GM23338 (cell line): ENCODE measurements at regions not wholly inside any gene's neighbourhood (a gene's known extent, or its start where the extent isn't known, plus 50 kb on each side); places are given as distances from the start of the nearest gene placed in this dataset.

Source experiments
- ATAC-seq: fragments of 200-7000 bp; cut with Tn5 transposase; 3 replicates; pipeline ENCODE4 v1.9.1; 2020
- DNase-seq: peaks from one replicate; pipeline ENCODE4 v3.0.0-alpha.2; 2015; ENCODE audit warnings: low spot score
- H2AFZ ChIP-seq: fragments of 200-600 bp; sonication (generic); 2 replicates; pipeline ENCODE4 v1.8.0; 2016; ENCODE audit warnings: antibody characterized with exemption, mild to moderate bottlenecking, moderate library complexity
- H3F3A ChIP-seq: fragments of 200-600 bp; sonication (generic); replicated peaks from 2 replicates; pipeline ENCODE4 v1.8.0; 2017; ENCODE audit warnings: antibody characterized with exemption, mixed run types, low read depth
- H3K27ac ChIP-seq: fragments of 200-600 bp; sonication (generic); 2 replicates; pipeline ENCODE4 v1.6.1; 2016; ENCODE audit warnings: low read depth
- H3K27me3 ChIP-seq: fragments of 200-600 bp; sonication (generic); 2 replicates; pipeline ENCODE4 v1.8.0; 2016; ENCODE audit warnings: mild to moderate bottlenecking, mixed run types, moderate library complexity; ENCODE audit not compliant: insufficient read depth
- H3K36me3 ChIP-seq: fragments of 200-600 bp; sonication (generic); 2 replicates; pipeline ENCODE4 v1.8.0; 2016; ENCODE audit warnings: mild to moderate bottlenecking; ENCODE audit not compliant: insufficient read depth
- H3K4me1 ChIP-seq: fragments of 200-600 bp; sonication (generic); 2 replicates; pipeline ENCODE4 v1.8.0; 2016; ENCODE audit warnings: mild to moderate bottlenecking, moderate library complexity; ENCODE audit not compliant: insufficient read depth
- H3K4me2 ChIP-seq: fragments of 200-600 bp; sonication (generic); 2 replicates; pipeline ENCODE4 v1.7.1; 2017; ENCODE audit warnings: mixed run types
- H3K4me3 ChIP-seq: fragments of 200-600 bp; sonication (generic); 2 replicates; pipeline ENCODE4 v1.6.1; 2016; ENCODE audit warnings: mixed run types
- H3K79me2 ChIP-seq: fragments of 200-600 bp; sonication (generic); replicated peaks from 2 replicates; pipeline ENCODE4 v1.8.0; 2017; ENCODE audit warnings: mild to moderate bottlenecking; ENCODE audit not compliant: insufficient read depth
- H3K9me2 ChIP-seq: fragments of 200-600 bp; sonication (generic); 2 replicates; pipeline ENCODE4 v1.8.0; 2017; ENCODE audit not compliant: insufficient read depth
- H4K20me1 ChIP-seq: fragments of 200-600 bp; sonication (generic); replicated peaks from 2 replicates; pipeline ENCODE4 v1.8.0; 2017; ENCODE audit warnings: mild to moderate bottlenecking; ENCODE audit not compliant: insufficient read depth
- H3K27ac Mint-ChIP-seq: 2 replicates; pipeline ENCODE4 v1.8.0; 2020; ENCODE audit warnings: inconsistent platforms, mild to moderate bottlenecking, moderate library complexity, mixed read lengths
- H3K27me3 Mint-ChIP-seq: 3 replicates; pipeline ENCODE4 v1.8.0; 2022; ENCODE audit warnings: low read depth, mild to moderate bottlenecking, moderate library complexity, mixed read lengths, inconsistent platforms; ENCODE audit not compliant: insufficient read depth, poor library complexity
- H3K36me3 Mint-ChIP-seq: 3 replicates; pipeline ENCODE4 v1.8.0; 2021; ENCODE audit warnings: low read depth, mild to moderate bottlenecking, inconsistent platforms, moderate library complexity, mixed read lengths
- H3K4me1 Mint-ChIP-seq: 3 replicates; pipeline ENCODE4 v1.8.0; 2020; ENCODE audit warnings: mild to moderate bottlenecking, inconsistent platforms, mixed read lengths
- H3K4me3 Mint-ChIP-seq: 3 replicates; pipeline ENCODE4 v1.8.0; 2021; ENCODE audit warnings: moderate library complexity, mild to moderate bottlenecking, inconsistent platforms, mixed read lengths
- H3K9me3 Mint-ChIP-seq: 3 replicates; pipeline ENCODE4 v1.8.0; 2020; ENCODE audit warnings: moderate library complexity, mild to moderate bottlenecking, inconsistent platforms, mixed read lengths
- CREB1 ChIP-seq: fragments of 250-450 bp; sonication (Bioruptor Pico); IDR thresholded peaks from 2 replicates; pipeline ENCODE4 v1.5.0; 2020; ENCODE audit warnings: low read depth, mild to moderate bottlenecking, moderate library complexity
- CTCF ChIP-seq, 2 experiments: fragments of 200-600 bp in 1 of 2; sonication (generic) in 1 of 2; conservative IDR thresholded peaks; 2 replicates each; pipeline versions ENCODE4 v1.5.1 to v1.6.1; 2016 to 2017; ENCODE audit warnings: antibody characterized with exemption in 2 of 2, low read depth in 2 of 2, mild to moderate bottlenecking in 2 of 2, moderate library complexity in 1 of 2
- ETS1 ChIP-seq: IDR thresholded peaks from 2 replicates; pipeline ENCODE4 v1.6.1; 2016; ENCODE audit warnings: antibody characterized with exemption
- EZH2 ChIP-seq: fragments of 200-600 bp; sonication (generic); IDR thresholded peaks from one replicate; pipeline ENCODE4 v1.8.0; 2017; ENCODE audit warnings: antibody characterized with exemption, mild to moderate bottlenecking, low read depth; ENCODE audit not compliant: unreplicated experiment
- EZH2phosphoT487 ChIP-seq: fragments of 200-600 bp; sonication (generic); IDR thresholded peaks from one replicate; pipeline ENCODE4 v1.8.1; 2018; ENCODE audit warnings: antibody characterized with exemption; ENCODE audit not compliant: unreplicated experiment
- JUNB ChIP-seq: IDR thresholded peaks from one replicate; pipeline ENCODE4 v1.6.1; 2016; ENCODE audit warnings: antibody characterized with exemption; ENCODE audit not compliant: unreplicated experiment
- NANOG ChIP-seq: IDR thresholded peaks from 2 replicates; pipeline ENCODE4 v1.6.1; 2016; ENCODE audit warnings: antibody characterized with exemption, borderline replicate concordance
- POLR2AphosphoS5 ChIP-seq: IDR thresholded peaks from 2 replicates; pipeline ENCODE4 v1.6.1; 2016; ENCODE audit warnings: antibody characterized with exemption, low read depth
- REST ChIP-seq: IDR thresholded peaks from one replicate; pipeline ENCODE4 v1.6.1; 2018; ENCODE audit warnings: antibody characterized with exemption; ENCODE audit not compliant: unreplicated experiment
- STAT1 ChIP-seq: IDR thresholded peaks from one replicate; pipeline ENCODE4 v1.6.1; 2016; ENCODE audit warnings: antibody characterized with exemption; ENCODE audit not compliant: unreplicated experiment
- ZNF114 ChIP-seq: fragments of 250-450 bp; sonication (Bioruptor Pico); IDR thresholded peaks from 2 replicates; pipeline ENCODE4 v1.5.0; 2020; ENCODE audit warnings: mild to moderate bottlenecking, moderate library complexity
- ZNF331 ChIP-seq: fragments of 250-450 bp; sonication (Bioruptor Pico); IDR thresholded peaks from 2 replicates; pipeline ENCODE4 v1.5.0; 2020; ENCODE audit warnings: low read depth, mild to moderate bottlenecking, moderate library complexity
- ZNF462 ChIP-seq: fragments of 250-450 bp; sonication (Bioruptor Pico); IDR thresholded peaks from 2 replicates; pipeline ENCODE4 v1.5.0; 2020; ENCODE audit warnings: mild to moderate bottlenecking, moderate library complexity

GRCh38 chr2:7420530-7420929, 503.3 kb downstream of the RNF144A start:
- no peaks in the 10 kb centered on the region for H3K27me3 ChIP-seq

More at GRCh38 chr2:7420530-7420929, 503.3 kb downstream of the RNF144A start:
- H3K27ac ChIP-seq = no peak overlapping the region
- Mint-ChIP-seq H3K9me3 (peaks cover 2% of the 10 kb centered on the region; the same call in 2 of the 3 replicates), H3K27me3 (peaks cover 2% of the 10 kb centered on the region), H3K36me3 (peaks cover 3% of the 10 kb centered on the region; the same call in 1 of the 3 replicates), H3K4me1 (no peaks in the 10 kb centered on the region; the same call in 2 of the 3 replicates), H3K4me3 (no peak overlapping the region), H3K27ac (no peak overlapping the region)
- H4K20me1 ChIP-seq = no peaks in the 10 kb centered on the region
- H3K79me2 ChIP-seq = no peaks in the 10 kb centered on the region
- no peaks in the 10 kb centered on the region for H3F3A ChIP-seq
- no peaks in the 10 kb centered on the region for H3K36me3 ChIP-seq
- peak overlapping the region; percentile 76 for H2AFZ ChIP-seq
- H3K4me2 ChIP-seq = no peak overlapping the region
- no peak overlapping the region for H3K4me3 ChIP-seq
- no peaks in the 10 kb centered on the region for H3K4me1 ChIP-seq
- DNase-seq = no peak
- peaks cover 6% of the 10 kb centered on the region for H3K9me2 ChIP-seq
- ATAC-seq = no peak
- TF ChIP-seq REST = no peak
- TF ChIP-seq STAT1 = no peak
- TF ChIP-seq JUNB = no peak
- no peak for TF ChIP-seq EZH2
- TF ChIP-seq EZH2phosphoT487 = no peak
- TF ChIP-seq ETS1 = no peak
- TF ChIP-seq CREB1 (CRISPR knock-in tag) = no peak
- TF ChIP-seq POLR2AphosphoS5 = no peak
- no peak for TF ChIP-seq NANOG
- TF ChIP-seq ZNF114 = no peak
- TF ChIP-seq ZNF462 (CRISPR knock-in tag) = no peak
- TF ChIP-seq ZNF331 (CRISPR knock-in tag) = no peak
- no peak for TF ChIP-seq CTCF (conservative IDR thresholded peaks at IDR 0.05; ENCODE audit: low read depth in 2 of 2)
